HFFc6 (cell line): ENCODE measurements at regions not wholly inside any gene's neighbourhood (a gene's known extent, or its start where the extent isn't known, plus 50 kb on each side); places are given as distances from the start of the nearest gene placed in this dataset.

Source experiments
- DNase-seq: peaks from one replicate; pipeline ENCODE4 v3.0.0-alpha.2; 2018
- H3K27ac Mint-ChIP-seq: 2 replicates; pipeline ENCODE4 v1.8.0; 2020; ENCODE audit warnings: mild to moderate bottlenecking, mixed read lengths
- H3K27me3 Mint-ChIP-seq: 2 replicates; pipeline ENCODE4 v1.8.0; 2021; ENCODE audit warnings: mild to moderate bottlenecking, moderate library complexity, mixed read lengths; ENCODE audit not compliant: insufficient read depth
- H3K36me3 Mint-ChIP-seq: 2 replicates; pipeline ENCODE4 v1.8.0; 2021; ENCODE audit warnings: low read depth, mixed read lengths
- H3K4me1 Mint-ChIP-seq: 2 replicates; pipeline ENCODE4 v1.8.0; 2020; ENCODE audit warnings: low read depth, mixed read lengths
- H3K4me3 Mint-ChIP-seq: 2 replicates; pipeline ENCODE4 v1.8.0; 2020; ENCODE audit warnings: mild to moderate bottlenecking, moderate library complexity, mixed read lengths
- H3K9me3 Mint-ChIP-seq: 2 replicates; pipeline ENCODE4 v1.8.0; 2020; ENCODE audit warnings: mild to moderate bottlenecking, mixed read lengths
- CTCF ChIP-seq: fragments of 200-600 bp; sonication (generic); IDR thresholded peaks from 2 replicates; pipeline ENCODE4 v1.5.0; 2021; ENCODE audit warnings: antibody characterized with exemption, mild to moderate bottlenecking

- peaks cover 3% of the 10 kb centered on the region; the same call in 1 of the 2 replicates for H3K9me3 Mint-ChIP-seq
- no peaks in the 10 kb centered on the region for H3K36me3 Mint-ChIP-seq
- H3K27me3 Mint-ChIP-seq: no peaks in the 10 kb centered on the region
- H3K27ac Mint-ChIP-seq: no peak overlapping the region
- no peak for DNase-seq
- no peaks in the 10 kb centered on the region for H3K4me1 Mint-ChIP-seq
- TF ChIP-seq CTCF: no peak
- H3K4me3 Mint-ChIP-seq: no peak overlapping the region
Observed at GRCh38 chrX:28099166-28099565, 117.9 kb upstream of the DCAF8L1 start.

GRCh38 chrX:28085653-28086052, 104.4 kb upstream of the DCAF8L1 start:
- Mint-ChIP-seq H3K27me3 (no peaks in the 10 kb centered on the region), H3K9me3 (no peaks in the 10 kb centered on the region), H3K4me1 (no peaks in the 10 kb centered on the region), H3K4me3 (no peak overlapping the region), H3K27ac (no peak overlapping the region), H3K36me3 (no peaks in the 10 kb centered on the region)
- DNase-seq: no peak
- TF ChIP-seq CTCF: no peak

- no peak for TF ChIP-seq CTCF
- H3K4me1 Mint-ChIP-seq: no peaks in the 10 kb centered on the region
- H3K27me3 Mint-ChIP-seq: no peaks in the 10 kb centered on the region
- H3K36me3 Mint-ChIP-seq: no peaks in the 10 kb centered on the region
- H3K9me3 Mint-ChIP-seq: peaks cover 9% of the 10 kb centered on the region
- no peak overlapping the region for H3K27ac Mint-ChIP-seq
- H3K4me3 Mint-ChIP-seq: no peak overlapping the region
- no peak for DNase-seq
Observed at GRCh38 chrX:28058901-28059300, 77.7 kb upstream of the DCAF8L1 start.

GRCh38 chrX:28042826-28043564, 61.7 kb upstream of the DCAF8L1 start:
- DNase-seq: no peak
- no peak for TF ChIP-seq CTCF
- H3K27me3 Mint-ChIP-seq: no peaks in the 10 kb centered on the region
- no peaks in the 10 kb centered on the region for H3K4me1 Mint-ChIP-seq
- H3K27ac Mint-ChIP-seq: no peak overlapping the region
- H3K4me3 Mint-ChIP-seq: no peak overlapping the region
- H3K9me3 Mint-ChIP-seq: 0 out of 2 replicates have a peak, but pooled peaks cover 3% of the 10 kb centered on the region
- no peaks in the 10 kb centered on the region for H3K36me3 Mint-ChIP-seq

GRCh38 chrX:28042260-28042659, 61.0 kb upstream of the DCAF8L1 start:
- Mint-ChIP-seq H3K27ac (no peak overlapping the region), H3K4me3 (no peak overlapping the region), H3K36me3 (no peaks in the 10 kb centered on the region), H3K4me1 (no peaks in the 10 kb centered on the region), H3K9me3 (0 out of 2 replicates have a peak, but pooled peaks cover 8% of the 10 kb centered on the region), H3K27me3 (no peaks in the 10 kb centered on the region)
- no peak for DNase-seq
- TF ChIP-seq CTCF: no peak
